GM23338 (cell line): ENCODE measurements at regions not wholly inside any gene's neighbourhood (a gene's known extent, or its start where the extent isn't known, plus 50 kb on each side); places are given as distances from the start of the nearest gene placed in this dataset. TPM values are rescaled to one million over a fixed set of nuclear protein-coding genes. Genes with fewer than 3 reads are reported as not detected.

Source experiments
- CREB1 ChIP-seq: fragments of 250-450 bp; sonication (Bioruptor Pico); IDR thresholded peaks from 2 replicates; pipeline ENCODE4 v1.5.0; 2020; ENCODE audit warnings: low read depth, mild to moderate bottlenecking, moderate library complexity
- EZH2 ChIP-seq: fragments of 200-600 bp; sonication (generic); IDR thresholded peaks from one replicate; pipeline ENCODE4 v1.8.0; 2017; ENCODE audit warnings: antibody characterized with exemption, mild to moderate bottlenecking, low read depth; ENCODE audit not compliant: unreplicated experiment
- EZH2phosphoT487 ChIP-seq: fragments of 200-600 bp; sonication (generic); IDR thresholded peaks from one replicate; pipeline ENCODE4 v1.8.1; 2018; ENCODE audit warnings: antibody characterized with exemption; ENCODE audit not compliant: unreplicated experiment
- STAT1 ChIP-seq: IDR thresholded peaks from one replicate; pipeline ENCODE4 v1.6.1; 2016; ENCODE audit warnings: antibody characterized with exemption; ENCODE audit not compliant: unreplicated experiment
- ZNF331 ChIP-seq: fragments of 250-450 bp; sonication (Bioruptor Pico); IDR thresholded peaks from 2 replicates; pipeline ENCODE4 v1.5.0; 2020; ENCODE audit warnings: low read depth, mild to moderate bottlenecking, moderate library complexity
- small RNA-seq: library from RNA; depleted of rRNA; stranded (forward); fragments of <200 nt; gene quantifications from one replicate; pipeline ENCODE3, GENCODE V24; 2014; ENCODE audit warnings: low replicate concordance
- TF ChIP-seq, protein P1 (sequence below), 2 experiments: fragments of 200-600 bp in 1 of 2; sonication (generic) in 1 of 2; conservative IDR thresholded peaks; 2 replicates each; pipeline versions ENCODE4 v1.5.1 to v1.6.1; 2016 to 2017; ENCODE audit warnings: antibody characterized with exemption in 2 of 2, low read depth in 2 of 2, mild to moderate bottlenecking in 2 of 2, moderate library complexity in 1 of 2

- TF ChIP-seq EZH2phosphoT487 (no peak), ZNF331 (no peak), EZH2 (no peak), STAT1 (no peak), CREB1 (CRISPR knock-in tag) (no peak)
- TF ChIP-seq, protein P1, sequence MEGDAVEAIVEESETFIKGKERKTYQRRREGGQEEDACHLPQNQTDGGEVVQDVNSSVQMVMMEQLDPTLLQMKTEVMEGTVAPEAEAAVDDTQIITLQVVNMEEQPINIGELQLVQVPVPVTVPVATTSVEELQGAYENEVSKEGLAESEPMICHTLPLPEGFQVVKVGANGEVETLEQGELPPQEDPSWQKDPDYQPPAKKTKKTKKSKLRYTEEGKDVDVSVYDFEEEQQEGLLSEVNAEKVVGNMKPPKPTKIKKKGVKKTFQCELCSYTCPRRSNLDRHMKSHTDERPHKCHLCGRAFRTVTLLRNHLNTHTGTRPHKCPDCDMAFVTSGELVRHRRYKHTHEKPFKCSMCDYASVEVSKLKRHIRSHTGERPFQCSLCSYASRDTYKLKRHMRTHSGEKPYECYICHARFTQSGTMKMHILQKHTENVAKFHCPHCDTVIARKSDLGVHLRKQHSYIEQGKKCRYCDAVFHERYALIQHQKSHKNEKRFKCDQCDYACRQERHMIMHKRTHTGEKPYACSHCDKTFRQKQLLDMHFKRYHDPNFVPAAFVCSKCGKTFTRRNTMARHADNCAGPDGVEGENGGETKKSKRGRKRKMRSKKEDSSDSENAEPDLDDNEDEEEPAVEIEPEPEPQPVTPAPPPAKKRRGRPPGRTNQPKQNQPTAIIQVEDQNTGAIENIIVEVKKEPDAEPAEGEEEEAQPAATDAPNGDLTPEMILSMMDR (conservative IDR thresholded peaks at IDR 0.05; ENCODE audit: low read depth in 2 of 2): no peak
These were observed 50.6 kb upstream of the FTH1 start (continued) for GRCh38 chr11:62017878-62018655.

Small RNAs in the stretch of these regions (small RNA-seq; reads per million reads assigned to genes)
- not detected for gene AP003733.2
